Muscle of back (tissue), 3 donors: ENCODE measurements at regions not wholly inside any gene's neighbourhood (a gene's known extent, or its start where the extent isn't known, plus 50 kb on each side); places are given as distances from the start of the nearest gene placed in this dataset.
A peak's percentile ranks its signal among the peaks of the same experiment; 100 is the strongest.

Source experiments
- DNase-seq, 3 donors: peaks; one replicate each; pipeline versions ENCODE4 v3.0.0 to v3.0.0-alpha.2; 2013

GRCh38 chr2:183214680-183215079 is 90.4 kb downstream of the NUP35 start:
- DNase-seq = no peak

- no peak for DNase-seq
Measured at GRCh38 chr2:183215917-183216316, 91.7 kb downstream of the NUP35 start.

GRCh38 chr2:183219888-183220287 is 95.6 kb downstream of the NUP35 start:
- no peak for DNase-seq

- DNase-seq = no peak
Measured at GRCh38 chr2:183222751-183223150, 98.5 kb downstream of the NUP35 start.

GRCh38 chr2:183224948-183225347 is 100.7 kb downstream of the NUP35 start:
- DNase-seq = peak; percentile 21 to 78 (median 57)

GRCh38 chr2:183227176-183227575 is 102.9 kb downstream of the NUP35 start:
- no peak for DNase-seq

- DNase-seq = peak in 1 of 3 donors; percentile 17
Measured at GRCh38 chr2:183229386-183229785, 105.1 kb downstream of the NUP35 start.

GRCh38 chr2:183232161-183232865 is 108.1 kb downstream of the NUP35 start:
- DNase-seq = no peak

GRCh38 chr2:183242937-183243336 is 118.7 kb downstream of the NUP35 start:
- DNase-seq = no peak

- no peak for DNase-seq
Measured at GRCh38 chr2:183243758-183244157, 119.5 kb downstream of the NUP35 start.

GRCh38 chr2:183244300-183244844 is 120.1 kb downstream of the NUP35 start:
- no peak for DNase-seq

- peak; percentile 16 to 50 (median 27) for DNase-seq
Measured at GRCh38 chr2:183248866-183249567, 124.8 kb downstream of the NUP35 start.

GRCh38 chr2:183250061-183250460 is 125.8 kb downstream of the NUP35 start:
- no peak for DNase-seq

GRCh38 chr2:183250472-183250871 is 126.2 kb downstream of the NUP35 start:
- no peak for DNase-seq

GRCh38 chr2:183253441-183254130 is 129.3 kb downstream of the NUP35 start:
- DNase-seq = no peak

- DNase-seq = no peak
Measured at GRCh38 chr2:183255411-183255810, 131.2 kb downstream of the NUP35 start.

- no peak for DNase-seq
Measured at GRCh38 chr2:183259921-183260320, 135.7 kb downstream of the NUP35 start.

- DNase-seq = no peak
Measured at GRCh38 chr2:183260527-183260926, 136.3 kb downstream of the NUP35 start.

GRCh38 chr2:183264890-183265535 is 140.8 kb downstream of the NUP35 start:
- DNase-seq = no peak

- DNase-seq = no peak
Measured at GRCh38 chr2:183267148-183267827, 143.0 kb downstream of the NUP35 start.

GRCh38 chr2:183269956-183270355 is 145.7 kb downstream of the NUP35 start:
- peak in 2 of 3 donors; percentile 1 to 6 for DNase-seq
